ENCODE measurements at regions not wholly inside any gene's neighbourhood (a gene's known extent, or its start where the extent isn't known, plus 50 kb on each side); places are given as distances from the start of the nearest gene placed in this dataset.

DNA sequence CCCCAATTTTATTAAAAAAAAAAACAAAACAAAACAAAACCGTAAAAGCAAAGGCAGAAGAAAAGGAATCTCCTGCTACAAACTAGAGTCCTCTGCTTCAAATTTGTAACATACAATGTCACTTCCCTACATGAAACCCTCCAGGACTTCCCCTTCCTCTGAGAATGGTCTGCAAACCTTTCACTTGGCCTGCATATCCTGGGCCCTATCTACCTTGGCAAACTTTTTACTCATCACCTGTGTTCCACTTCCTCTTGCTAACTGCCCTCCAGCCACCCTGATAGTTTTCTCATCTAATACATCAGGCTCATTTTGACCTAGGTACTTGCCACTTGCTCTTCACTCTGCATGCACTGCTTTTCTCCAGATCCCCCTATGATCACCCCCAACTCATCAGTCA, 255.5 kb downstream of the ETAA1 start:
- no peak for ATAC-seq
- H3K4me1 ChIP-seq (ENCODE audit: insufficient read depth) = no peaks in the 10 kb centered on the region

More for the DNA sequence above, 255.5 kb downstream of the ETAA1 start:
- H3K4me2 ChIP-seq = no peak overlapping the region
- no peaks in the 10 kb centered on the region; the same call in 1 of the 2 replicates for H3K9me2 ChIP-seq (ENCODE audit: insufficient read depth)
- no peak overlapping the region for H2AFZ ChIP-seq
- no peak overlapping the region for H3K4me3 ChIP-seq
- Mint-ChIP-seq H3K4me3 (no peak overlapping the region), H3K27me3 (ENCODE audit: insufficient read depth, low read depth, poor library complexity) (peaks cover 11% of the 10 kb centered on the region), H3K4me1 (peaks cover 13% of the 10 kb centered on the region), H3K27ac (no peak overlapping the region), H3K9me3 (peaks cover 24% of the 10 kb centered on the region), H3K36me3 (ENCODE audit: low read depth) (peaks cover 15% of the 10 kb centered on the region)
- H3K36me3 ChIP-seq (ENCODE audit: insufficient read depth) = peaks cover 4% of the 10 kb centered on the region; the same call in 1 of the 2 replicates
- DNase-seq (ENCODE audit: low spot score) = no peak
- no peaks in the 10 kb centered on the region for H3K79me2 ChIP-seq (replicated peaks; ENCODE audit: insufficient read depth)
- TF ChIP-seq ZNF462 (CRISPR knock-in tag; IDR thresholded peaks at IDR 0.05) (no peak), NANOG (IDR thresholded peaks at IDR 0.05; ENCODE audit: borderline replicate concordance) (no peak)
- H4K20me1 ChIP-seq (replicated peaks; ENCODE audit: insufficient read depth) = no peaks in the 10 kb centered on the region
- no peaks in the 10 kb centered on the region for H3F3A ChIP-seq (replicated peaks; ENCODE audit: low read depth)
- H3K27ac ChIP-seq (ENCODE audit: low read depth) = no peak overlapping the region
- no peaks in the 10 kb centered on the region for H3K27me3 ChIP-seq (ENCODE audit: insufficient read depth)
